ENCODE measurements at regions not wholly inside any gene's neighbourhood (a gene's known extent, or its start where the extent isn't known, plus 50 kb on each side); places are given as distances from the start of the nearest gene placed in this dataset.
"Not testable (repeated sequence)": the region's sequence is repeated elsewhere in the genome, so short reads cannot be mapped to it uniquely, and the experiment has no call there.

GRCh38 chr4:49138818-49139217 is 152.7 kb downstream of the CWH43 start:
- DNase-seq (ENCODE audit: low read depth); H3K4me3 ChIP-seq (ENCODE audit: insufficient read depth, low read depth, low read length); H3K4me3 Mint-ChIP-seq (ENCODE audit: unreplicated experiment); H4K20me1 ChIP-seq (ENCODE audit: insufficient read depth, low read length); H3K27ac Mint-ChIP-seq (ENCODE audit: unreplicated experiment); H3K9ac ChIP-seq (ENCODE audit: low read length); H3K9me3 ChIP-seq (ENCODE audit: insufficient read depth, low read depth, low read length); H3K79me2 ChIP-seq (ENCODE audit: insufficient read depth, low read length); H3K4me2 ChIP-seq (ENCODE audit: low read length); H3K27me3 Mint-ChIP-seq (ENCODE audit: low read depth, unreplicated experiment); H3K36me3 ChIP-seq (ENCODE audit: insufficient read depth, low read length); H3K4me1 Mint-ChIP-seq (ENCODE audit: low read depth, unreplicated experiment); H3K27me3 ChIP-seq (ENCODE audit: insufficient read depth, low read length); H3K4me1 ChIP-seq (ENCODE audit: insufficient read depth, low read length); H3K27ac ChIP-seq (ENCODE audit: low read depth, low read length); H3K36me3 Mint-ChIP-seq (ENCODE audit: low read depth, unreplicated experiment); FAIRE-seq; H2AFZ ChIP-seq (ENCODE audit: low read depth, low read length): not testable (repeated sequence)
- peaks cover 32% of the 10 kb centered on the region for H3K9me3 Mint-ChIP-seq (ENCODE audit: unreplicated experiment)

- not testable (repeated sequence) for H3K4me3 Mint-ChIP-seq (ENCODE audit: unreplicated experiment)
Observed at GRCh38 chr4:49139513-49139912, 153.4 kb downstream of the CWH43 start.

GRCh38 chr4:49140351-49140750 is 154.3 kb downstream of the CWH43 start:
- DNase-seq (ENCODE audit: low read depth); H3K36me3 ChIP-seq (ENCODE audit: insufficient read depth, low read length); H3K27ac ChIP-seq (ENCODE audit: low read depth, low read length); H4K20me1 ChIP-seq (ENCODE audit: insufficient read depth, low read length); FAIRE-seq; H3K27me3 Mint-ChIP-seq (ENCODE audit: low read depth, unreplicated experiment); H3K4me3 ChIP-seq (ENCODE audit: insufficient read depth, low read depth, low read length); H3K4me3 Mint-ChIP-seq (ENCODE audit: unreplicated experiment); H3K9ac ChIP-seq (ENCODE audit: low read length); H3K27ac Mint-ChIP-seq (ENCODE audit: unreplicated experiment); H3K79me2 ChIP-seq (ENCODE audit: insufficient read depth, low read length); H3K4me1 ChIP-seq (ENCODE audit: insufficient read depth, low read length); H2AFZ ChIP-seq (ENCODE audit: low read depth, low read length); H3K4me1 Mint-ChIP-seq (ENCODE audit: low read depth, unreplicated experiment); H3K36me3 Mint-ChIP-seq (ENCODE audit: low read depth, unreplicated experiment); H3K4me2 ChIP-seq (ENCODE audit: low read length); H3K27me3 ChIP-seq (ENCODE audit: insufficient read depth, low read length): not testable (repeated sequence)
- H3K9me3 ChIP-seq (ENCODE audit: insufficient read depth, low read depth, low read length), result peaks cover 17% of the 10 kb centered on the region
- H3K9me3 Mint-ChIP-seq (ENCODE audit: unreplicated experiment), result peaks cover 41% of the 10 kb centered on the region

More at GRCh38 chr4:49139513-49139912, 153.4 kb downstream of the CWH43 start:
- not testable (repeated sequence) for H3K79me2 ChIP-seq (ENCODE audit: insufficient read depth, low read length); H3K27me3 Mint-ChIP-seq (ENCODE audit: low read depth, unreplicated experiment); H2AFZ ChIP-seq (ENCODE audit: low read depth, low read length); H3K4me3 ChIP-seq (ENCODE audit: insufficient read depth, low read depth, low read length); H3K27me3 ChIP-seq (ENCODE audit: insufficient read depth, low read length); H3K27ac Mint-ChIP-seq (ENCODE audit: unreplicated experiment); H3K4me1 ChIP-seq (ENCODE audit: insufficient read depth, low read length); H3K27ac ChIP-seq (ENCODE audit: low read depth, low read length); H3K36me3 ChIP-seq (ENCODE audit: insufficient read depth, low read length); H4K20me1 ChIP-seq (ENCODE audit: insufficient read depth, low read length); FAIRE-seq; H3K4me2 ChIP-seq (ENCODE audit: low read length); H3K9ac ChIP-seq (ENCODE audit: low read length); H3K4me1 Mint-ChIP-seq (ENCODE audit: low read depth, unreplicated experiment); H3K36me3 Mint-ChIP-seq (ENCODE audit: low read depth, unreplicated experiment); DNase-seq (ENCODE audit: low read depth)
- H3K9me3 Mint-ChIP-seq (ENCODE audit: unreplicated experiment), result peaks cover 36% of the 10 kb centered on the region
- peaks cover 12% of the 10 kb centered on the region for H3K9me3 ChIP-seq (ENCODE audit: insufficient read depth, low read depth, low read length)

- not testable (repeated sequence) for H3K4me1 Mint-ChIP-seq (ENCODE audit: low read depth, unreplicated experiment); H2AFZ ChIP-seq (ENCODE audit: low read depth, low read length); H3K36me3 Mint-ChIP-seq (ENCODE audit: low read depth, unreplicated experiment); H3K27me3 Mint-ChIP-seq (ENCODE audit: low read depth, unreplicated experiment); H3K4me2 ChIP-seq (ENCODE audit: low read length); FAIRE-seq; H4K20me1 ChIP-seq (ENCODE audit: insufficient read depth, low read length); H3K36me3 ChIP-seq (ENCODE audit: insufficient read depth, low read length); H3K9ac ChIP-seq (ENCODE audit: low read length); H3K79me2 ChIP-seq (ENCODE audit: insufficient read depth, low read length); H3K27ac Mint-ChIP-seq (ENCODE audit: unreplicated experiment); H3K4me3 Mint-ChIP-seq (ENCODE audit: unreplicated experiment); H3K4me3 ChIP-seq (ENCODE audit: insufficient read depth, low read depth, low read length); DNase-seq (ENCODE audit: low read depth); H3K27ac ChIP-seq (ENCODE audit: low read depth, low read length); H3K4me1 ChIP-seq (ENCODE audit: insufficient read depth, low read length); H3K27me3 ChIP-seq (ENCODE audit: insufficient read depth, low read length)
- peaks cover 30% of the 10 kb centered on the region for H3K9me3 ChIP-seq (ENCODE audit: insufficient read depth, low read depth, low read length)
- H3K9me3 Mint-ChIP-seq (ENCODE audit: unreplicated experiment), result peaks cover 50% of the 10 kb centered on the region
Observed at GRCh38 chr4:49141955-49142354, 155.9 kb downstream of the CWH43 start.

GRCh38 chr4:49147143-49147542 is 161.1 kb downstream of the CWH43 start:
- not testable (repeated sequence) for H2AFZ ChIP-seq (ENCODE audit: low read depth, low read length); H3K79me2 ChIP-seq (ENCODE audit: insufficient read depth, low read length); FAIRE-seq; H3K9ac ChIP-seq (ENCODE audit: low read length); DNase-seq (ENCODE audit: low read depth); H3K27ac Mint-ChIP-seq (ENCODE audit: unreplicated experiment); H3K27ac ChIP-seq (ENCODE audit: low read depth, low read length); H3K4me1 Mint-ChIP-seq (ENCODE audit: low read depth, unreplicated experiment); H3K4me1 ChIP-seq (ENCODE audit: insufficient read depth, low read length); H4K20me1 ChIP-seq (ENCODE audit: insufficient read depth, low read length); H3K27me3 ChIP-seq (ENCODE audit: insufficient read depth, low read length); H3K4me2 ChIP-seq (ENCODE audit: low read length); H3K4me3 ChIP-seq (ENCODE audit: insufficient read depth, low read depth, low read length); H3K4me3 Mint-ChIP-seq (ENCODE audit: unreplicated experiment); H3K36me3 ChIP-seq (ENCODE audit: insufficient read depth, low read length); H3K36me3 Mint-ChIP-seq (ENCODE audit: low read depth, unreplicated experiment); H3K27me3 Mint-ChIP-seq (ENCODE audit: low read depth, unreplicated experiment)
- peaks cover 63% of the 10 kb centered on the region for H3K9me3 ChIP-seq (ENCODE audit: insufficient read depth, low read depth, low read length)
- peaks cover 73% of the 10 kb centered on the region for H3K9me3 Mint-ChIP-seq (ENCODE audit: unreplicated experiment)

- H3K27me3 ChIP-seq (ENCODE audit: insufficient read depth, low read length); H3K4me2 ChIP-seq (ENCODE audit: low read length); H3K4me3 Mint-ChIP-seq (ENCODE audit: unreplicated experiment); H3K4me1 Mint-ChIP-seq (ENCODE audit: low read depth, unreplicated experiment); H4K20me1 ChIP-seq (ENCODE audit: insufficient read depth, low read length); H3K79me2 ChIP-seq (ENCODE audit: insufficient read depth, low read length); H3K36me3 Mint-ChIP-seq (ENCODE audit: low read depth, unreplicated experiment); H3K9ac ChIP-seq (ENCODE audit: low read length); FAIRE-seq; H3K36me3 ChIP-seq (ENCODE audit: insufficient read depth, low read length); H3K27me3 Mint-ChIP-seq (ENCODE audit: low read depth, unreplicated experiment); H3K27ac Mint-ChIP-seq (ENCODE audit: unreplicated experiment); H2AFZ ChIP-seq (ENCODE audit: low read depth, low read length); H3K4me1 ChIP-seq (ENCODE audit: insufficient read depth, low read length); H3K27ac ChIP-seq (ENCODE audit: low read depth, low read length); H3K4me3 ChIP-seq (ENCODE audit: insufficient read depth, low read depth, low read length); DNase-seq (ENCODE audit: low read depth): not testable (repeated sequence)
- H3K9me3 Mint-ChIP-seq (ENCODE audit: unreplicated experiment), result peaks cover 74% of the 10 kb centered on the region
- H3K9me3 ChIP-seq (ENCODE audit: insufficient read depth, low read depth, low read length), result peaks cover 63% of the 10 kb centered on the region
Observed at GRCh38 chr4:49147596-49147995, 161.5 kb downstream of the CWH43 start.
